HEK293T (cell line): ENCODE measurements at regions not wholly inside any gene's neighbourhood (a gene's known extent, or its start where the extent isn't known, plus 50 kb on each side); places are given as distances from the start of the nearest gene placed in this dataset.

Experiments used
- CTCF ChIA-PET: fragments of 350-600 bp; formaldehyde crosslinking; extraction: SDS; loops from one replicate; lab custom pipeline; 2021; ENCODE audit warnings: antibody characterized with exemption, inconsistent platforms; lab: Yijun Ruan, JAX
- POLR2A ChIA-PET: fragments of 350-600 bp; formaldehyde crosslinking; extraction: SDS; loops from one replicate; lab custom pipeline; 2020; ENCODE audit warnings: antibody characterized with exemption, inconsistent platforms; lab: Yijun Ruan, JAX
- DNase-seq: peaks from one replicate; pipeline ENCODE4 v3.0.0; 2012; ENCODE audit warnings: mixed read lengths; ENCODE audit errors: extremely low spot score
- ARNT ChIP-seq: fragments of 450-650 bp; IDR thresholded peaks from 2 replicates; pipeline ENCODE4 v1.6.1; 2017; ENCODE audit warnings: mild to moderate bottlenecking
- BHLHE40 ChIP-seq: fragments of 450-650 bp; IDR thresholded peaks from 2 replicates; pipeline ENCODE4 v1.6.1; 2016; ENCODE audit warnings: mild to moderate bottlenecking, moderate library complexity, borderline replicate concordance
- CTBP1 ChIP-seq: fragments of 450-650 bp; IDR thresholded peaks from 2 replicates; pipeline ENCODE4 v1.6.1; 2016; ENCODE audit warnings: borderline replicate concordance
- ELF4 ChIP-seq: fragments of 450-650 bp; IDR thresholded peaks from 2 replicates; pipeline ENCODE4 v1.6.1; 2017; ENCODE audit warnings: antibody characterized with exemption
- FOXA1 ChIP-seq: fragments of 450-650 bp; IDR thresholded peaks from 2 replicates; pipeline ENCODE4 v1.6.1; 2016; ENCODE audit warnings: mild to moderate bottlenecking
- FOXK2 ChIP-seq: fragments of 450-650 bp; IDR thresholded peaks from 2 replicates; pipeline ENCODE4 v1.6.1; 2016; ENCODE audit warnings: mild to moderate bottlenecking
- FOXM1 ChIP-seq: fragments of 450-650 bp; IDR thresholded peaks from 2 replicates; pipeline ENCODE4 v1.6.1; 2017; ENCODE audit warnings: mild to moderate bottlenecking, borderline replicate concordance
- HDGF ChIP-seq: fragments of 450-650 bp; IDR thresholded peaks from 2 replicates; pipeline ENCODE4 v1.6.1; 2017; ENCODE audit warnings: antibody characterized with exemption, borderline replicate concordance
- L3MBTL2 ChIP-seq: fragments of 450-650 bp; conservative IDR thresholded peaks from 2 replicates; pipeline ENCODE4 v1.6.1; 2016; ENCODE audit warnings: mild to moderate bottlenecking
- LEF1 ChIP-seq: fragments of 450-650 bp; IDR thresholded peaks from 2 replicates; pipeline ENCODE4 v1.6.1; 2017; ENCODE audit warnings: mild to moderate bottlenecking, borderline replicate concordance
- NFRKB ChIP-seq: fragments of 450-650 bp; IDR thresholded peaks from 2 replicates; pipeline ENCODE4 v1.6.1; 2016; ENCODE audit warnings: mild to moderate bottlenecking, moderate library complexity
- SP1 ChIP-seq: fragments of 450-650 bp; IDR thresholded peaks from 2 replicates; pipeline ENCODE4 v1.6.1; 2017
- SUZ12 ChIP-seq: fragments of 450-650 bp; IDR thresholded peaks from 2 replicates; pipeline ENCODE4 v1.6.1; 2016; ENCODE audit warnings: mild to moderate bottlenecking
- TARDBP ChIP-seq: fragments of 450-650 bp; IDR thresholded peaks from 2 replicates; pipeline ENCODE4 v1.6.1; 2016
- ZNF384 ChIP-seq: fragments of 450-650 bp; IDR thresholded peaks from 2 replicates; pipeline ENCODE4 v1.6.1; 2016
- TF ChIP-seq, protein P1 (sequence below): fragments of 450-650 bp; IDR thresholded peaks from 2 replicates; pipeline ENCODE4 v1.6.1; 2016

GRCh38 chr22:49307481-49307830, 520.2 kb downstream of the BRD1 start:
- TF ChIP-seq, protein P1, sequence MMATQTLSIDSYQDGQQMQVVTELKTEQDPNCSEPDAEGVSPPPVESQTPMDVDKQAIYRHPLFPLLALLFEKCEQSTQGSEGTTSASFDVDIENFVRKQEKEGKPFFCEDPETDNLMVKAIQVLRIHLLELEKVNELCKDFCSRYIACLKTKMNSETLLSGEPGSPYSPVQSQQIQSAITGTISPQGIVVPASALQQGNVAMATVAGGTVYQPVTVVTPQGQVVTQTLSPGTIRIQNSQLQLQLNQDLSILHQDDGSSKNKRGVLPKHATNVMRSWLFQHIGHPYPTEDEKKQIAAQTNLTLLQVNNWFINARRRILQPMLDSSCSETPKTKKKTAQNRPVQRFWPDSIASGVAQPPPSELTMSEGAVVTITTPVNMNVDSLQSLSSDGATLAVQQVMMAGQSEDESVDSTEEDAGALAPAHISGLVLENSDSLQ = no peak
- TF ChIP-seq TARDBP = no peak
- TF ChIP-seq CTBP1 = no peak
- TF ChIP-seq SUZ12 = no peak
- no peak for TF ChIP-seq LEF1
- TF ChIP-seq FOXA1 = no peak
- CTCF ChIA-PET = interaction anchor here (0.7 kb wide), 1 partner anchor 325 kb away, joined by 3 read pairs; no protein-coding TSS in a partner anchor
- POLR2A ChIA-PET = no interaction called here
- no peak for DNase-seq

GRCh38 chr22:49306632-49307480, 520.8 kb downstream of the BRD1 start:
- TF ChIP-seq FOXA1 = no peak
- no peak for TF ChIP-seq LEF1
- TF ChIP-seq ZNF384 = no peak
- TF ChIP-seq ELF4 = no peak
- TF ChIP-seq SP1 = no peak
- TF ChIP-seq FOXK2 = no peak
- no peak for TF ChIP-seq TARDBP
- TF ChIP-seq L3MBTL2 = no peak
- TF ChIP-seq ARNT = no peak
- TF ChIP-seq, protein P1 = no peak
- TF ChIP-seq BHLHE40 = no peak
- no peak for TF ChIP-seq NFRKB
- TF ChIP-seq HDGF = no peak
- CTCF ChIA-PET = interaction anchor here (0.7 kb wide), 1 partner anchor 326 kb away, joined by 3 read pairs; no protein-coding TSS in a partner anchor
- POLR2A ChIA-PET = no interaction called here
- no peak for DNase-seq

DNA sequence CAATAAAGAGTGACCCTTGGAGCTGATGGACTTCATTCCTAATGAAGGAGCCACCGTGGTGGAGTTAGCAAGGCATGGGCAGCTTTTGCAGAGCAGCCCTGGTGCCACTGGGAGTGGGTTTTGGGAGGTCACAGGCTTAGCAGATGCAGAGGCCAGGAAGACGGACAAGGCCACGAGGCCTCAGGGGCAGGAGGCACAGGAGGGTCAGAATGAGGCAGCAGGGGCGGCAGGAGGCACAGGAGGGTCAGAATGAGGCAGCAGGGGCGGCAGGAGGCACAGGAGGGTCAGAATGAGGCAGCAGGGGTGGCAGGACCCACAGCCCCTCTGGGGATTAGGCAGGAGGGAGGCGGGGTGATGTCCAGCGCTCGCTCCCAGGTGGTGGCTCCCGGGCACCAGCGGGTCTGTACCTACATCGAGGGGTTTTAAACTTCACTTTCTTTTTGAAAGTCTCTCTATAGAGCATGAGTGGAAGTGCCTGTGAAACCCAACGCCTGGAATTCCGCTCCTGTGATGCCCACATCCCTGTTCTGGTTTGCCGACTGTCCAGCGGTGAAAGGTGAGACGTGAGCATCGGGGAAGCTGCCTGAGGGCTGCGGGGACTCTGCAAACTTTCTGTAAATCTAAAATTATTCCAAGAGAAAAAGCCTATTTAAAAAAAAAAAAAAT, 521.6 kb downstream of the BRD1 start:
- ChIA-PET CTCF (interaction anchor here (1.3 kb wide), 1 partner anchor 260 kb away, joined by 4 read pairs; no protein-coding TSS in a partner anchor), POLR2A (no interaction called here)
- TF ChIP-seq FOXM1 (no peak), CTBP1 (no peak), FOXA1 (no peak), NFRKB (no peak), HDGF (no peak), ELF4 (no peak), ZNF384 (no peak), LEF1 (no peak), SUZ12 (no peak)
- TF ChIP-seq, protein P1 = no peak
- DNase-seq = no peak

GRCh38 chr22:49305214-49305965, 522.3 kb downstream of the BRD1 start:
- ChIA-PET CTCF (interaction anchor here (0.7 to 1.3 kb wide), 2 partner anchors 258 to 259 kb away, joined by 3 to 4 read pairs; no protein-coding TSS in a partner anchor), POLR2A (no interaction called here)
- no peak for TF ChIP-seq LEF1
- TF ChIP-seq L3MBTL2 = no peak
- no peak for TF ChIP-seq FOXK2
- TF ChIP-seq NFRKB = no peak
- no peak for TF ChIP-seq SP1
- TF ChIP-seq FOXA1 = no peak
- TF ChIP-seq ARNT = no peak
- no peak for TF ChIP-seq ELF4
- TF ChIP-seq BHLHE40 = no peak
- no peak for TF ChIP-seq SUZ12
- DNase-seq = peak; percentile 60

DNA sequence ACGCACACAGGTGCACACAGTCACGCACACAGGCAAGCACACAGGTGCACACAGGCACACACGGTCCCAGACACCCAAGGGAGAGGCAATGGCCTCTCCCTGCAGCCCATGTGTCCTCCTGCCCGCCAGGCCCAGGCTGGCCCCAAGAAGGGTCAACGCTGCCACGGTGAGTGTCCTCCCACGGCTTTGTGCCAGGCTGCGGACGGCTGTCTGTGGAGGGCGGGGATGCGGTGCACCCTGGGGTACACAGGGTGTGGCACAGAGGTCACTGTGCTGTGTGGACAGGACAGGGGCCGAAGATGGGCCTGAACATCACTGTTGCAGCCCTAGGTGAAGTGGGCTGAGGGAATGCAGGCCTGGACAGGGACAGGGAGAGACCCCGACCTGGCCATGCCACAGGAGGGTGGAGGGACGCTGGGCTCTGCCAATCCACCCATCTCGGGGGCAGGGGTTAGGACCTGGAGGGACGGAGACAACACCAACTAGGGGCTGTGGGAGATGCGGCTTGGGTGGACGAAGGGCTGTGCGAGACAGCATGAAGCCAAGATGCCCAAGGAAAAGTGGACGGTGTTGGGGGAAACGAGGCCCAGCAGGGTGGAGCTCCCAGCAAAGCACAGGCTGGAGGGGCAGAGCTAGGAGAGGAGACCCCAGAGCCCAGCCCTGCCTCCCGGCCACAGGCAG, 523.8 kb downstream of the BRD1 start:
- TF ChIP-seq SUZ12 (no peak), FOXM1 (no peak), CTBP1 (no peak), TARDBP (no peak), ARNT (no peak), FOXA1 (no peak), ELF4 (no peak), HDGF (no peak), LEF1 (no peak), BHLHE40 (no peak), FOXK2 (no peak), L3MBTL2 (no peak), ZNF384 (no peak), NFRKB (no peak), SP1 (no peak)
- TF ChIP-seq, protein P1 = no peak
- ChIA-PET POLR2A (no interaction called here), CTCF (no interaction called here)
- no peak for DNase-seq
